Body of pancreas (tissue), 4 donors: ENCODE measurements at regions not wholly inside any gene's neighbourhood (a gene's known extent, or its start where the extent isn't known, plus 50 kb on each side); places are given as distances from the start of the nearest gene placed in this dataset.

Experiments used
- POLR2A ChIP-seq, 3 donors: fragments of 450-650 bp; IDR thresholded peaks; one replicate each; pipeline ENCODE4 v1.6.1; 2016; ENCODE audit warnings: antibody characterized with exemption in 3 of 3, mild to moderate bottlenecking in 2 of 3
- TF ChIP-seq, protein P1 (sequence below), 7 experiments: fragments of 450-650 bp in 4 of 7; fragments of 200-600 bp in 3 of 7; sonication (generic) in 3 of 7; IDR thresholded peaks; one replicate each; pipeline ENCODE4 v1.5.1; 2016 to 2019; ENCODE audit warnings: antibody characterized with exemption in 7 of 7

- TF ChIP-seq, protein P1, sequence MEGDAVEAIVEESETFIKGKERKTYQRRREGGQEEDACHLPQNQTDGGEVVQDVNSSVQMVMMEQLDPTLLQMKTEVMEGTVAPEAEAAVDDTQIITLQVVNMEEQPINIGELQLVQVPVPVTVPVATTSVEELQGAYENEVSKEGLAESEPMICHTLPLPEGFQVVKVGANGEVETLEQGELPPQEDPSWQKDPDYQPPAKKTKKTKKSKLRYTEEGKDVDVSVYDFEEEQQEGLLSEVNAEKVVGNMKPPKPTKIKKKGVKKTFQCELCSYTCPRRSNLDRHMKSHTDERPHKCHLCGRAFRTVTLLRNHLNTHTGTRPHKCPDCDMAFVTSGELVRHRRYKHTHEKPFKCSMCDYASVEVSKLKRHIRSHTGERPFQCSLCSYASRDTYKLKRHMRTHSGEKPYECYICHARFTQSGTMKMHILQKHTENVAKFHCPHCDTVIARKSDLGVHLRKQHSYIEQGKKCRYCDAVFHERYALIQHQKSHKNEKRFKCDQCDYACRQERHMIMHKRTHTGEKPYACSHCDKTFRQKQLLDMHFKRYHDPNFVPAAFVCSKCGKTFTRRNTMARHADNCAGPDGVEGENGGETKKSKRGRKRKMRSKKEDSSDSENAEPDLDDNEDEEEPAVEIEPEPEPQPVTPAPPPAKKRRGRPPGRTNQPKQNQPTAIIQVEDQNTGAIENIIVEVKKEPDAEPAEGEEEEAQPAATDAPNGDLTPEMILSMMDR (IDR thresholded peaks at IDR 0.05): no peak
- no peak for TF ChIP-seq POLR2A (IDR thresholded peaks at IDR 0.05)
These were observed 211.5 kb downstream of the GALR1 start for GRCh38 chr18:77461062-77461688.
